Skeletal muscle tissue (tissue), 3 donors: ENCODE measurements at regions not wholly inside any gene's neighbourhood (a gene's known extent, or its start where the extent isn't known, plus 50 kb on each side); places are given as distances from the start of the nearest gene placed in this dataset.
"Not testable (repeated sequence)": the region's sequence is repeated elsewhere in the genome, so short reads cannot be mapped to it uniquely, and the experiment has no call there.

Source experiments
- H3K27ac ChIP-seq: one replicate; pipeline ENCODE4 v1.7.0; 2013; ENCODE audit warnings: mild to moderate bottlenecking, low read depth, low read length, inconsistent platforms
- H3K27me3 ChIP-seq, 3 donors: one replicate each; pipeline ENCODE4 v1.7.0; 2013; ENCODE audit warnings: low read length in 3 of 3; ENCODE audit not compliant: control insufficient read depth in 3 of 3, insufficient read depth in 3 of 3
- H3K36me3 ChIP-seq, 3 donors: one replicate each; pipeline ENCODE4 v1.7.0; 2013; ENCODE audit warnings: low read length in 3 of 3; ENCODE audit not compliant: control insufficient read depth in 3 of 3, insufficient read depth in 3 of 3
- H3K4me1 ChIP-seq, 3 donors: one replicate each; pipeline ENCODE4 v1.7.0; 2013; ENCODE audit warnings: low read length in 3 of 3, mild to moderate bottlenecking in 3 of 3; ENCODE audit not compliant: control insufficient read depth in 3 of 3, insufficient read depth in 3 of 3
- H3K4me3 ChIP-seq, 3 donors: one replicate each; pipeline ENCODE4 v1.7.0; 2013; ENCODE audit warnings: low read length in 3 of 3
- H3K9ac ChIP-seq, 3 donors: one replicate each; pipeline ENCODE4 v1.7.0; 2013; ENCODE audit warnings: low read length in 3 of 3, mild to moderate bottlenecking in 3 of 3, moderate library complexity in 2 of 3, low read depth in 1 of 3
- H3K9me3 ChIP-seq, 3 donors: one replicate each; pipeline ENCODE4 v1.7.0; 2013; ENCODE audit warnings: low read length in 3 of 3; ENCODE audit not compliant: control insufficient read depth in 3 of 3
- donor health status: Osteomylitis.

- Histone ChIP-seq H3K4me3 (no peak overlapping the region), H3K27ac (no peak overlapping the region), H3K36me3 (no peaks in the 10 kb centered on the region), H3K9ac (no peak overlapping the region), H3K4me1 (peaks cover 0 to 3% (median 3%) of the 10 kb centered on the region in 3 donors), H3K27me3 (peaks cover 0 to 15% (median 5%) of the 10 kb centered on the region in 3 donors), H3K9me3 (no peaks in the 10 kb centered on the region)
Observed at GRCh38 chr7:45259227-45259596, 101.6 kb downstream of the RAMP3 start.

GRCh38 chr7:45259966-45260646 is 102.5 kb downstream of the RAMP3 start:
- Histone ChIP-seq H3K36me3 (no peaks in the 10 kb centered on the region), H3K9me3 (no peaks in the 10 kb centered on the region), H3K27ac (no peak overlapping the region), H3K4me3 (no peak overlapping the region), H3K9ac (no peak overlapping the region), H3K27me3 (peaks cover 0 to 15% (median 5%) of the 10 kb centered on the region in 3 donors), H3K4me1 (peaks cover 0 to 3% (median 3%) of the 10 kb centered on the region in 3 donors)

GRCh38 chr7:45267262-45267661 is 109.7 kb downstream of the RAMP3 start:
- no peaks in the 10 kb centered on the region for H3K36me3 ChIP-seq
- H3K4me1 ChIP-seq: no peaks in the 10 kb centered on the region
- no peak overlapping the region for H3K9ac ChIP-seq
- no peak overlapping the region for H3K27ac ChIP-seq
- no peak overlapping the region for H3K4me3 ChIP-seq
- no peaks in the 10 kb centered on the region for H3K9me3 ChIP-seq
- H3K27me3 ChIP-seq: peaks cover 0 to 12% (median 0%) of the 10 kb centered on the region in 3 donors

- Histone ChIP-seq H3K27ac (no peak overlapping the region), H3K9ac (no peak overlapping the region), H3K36me3 (no peaks in the 10 kb centered on the region), H3K4me1 (no peaks in the 10 kb centered on the region), H3K9me3 (no peaks in the 10 kb centered on the region), H3K4me3 (no peak overlapping the region), H3K27me3 (peaks cover 0 to 12% (median 0%) of the 10 kb centered on the region in 3 donors)
Observed at GRCh38 chr7:45268013-45268412, 110.4 kb downstream of the RAMP3 start.

- no peaks in the 10 kb centered on the region for H3K4me1 ChIP-seq
- peaks cover 0 to 12% (median 0%) of the 10 kb centered on the region in 3 donors for H3K27me3 ChIP-seq
- no peaks in the 10 kb centered on the region for H3K9me3 ChIP-seq
- H3K36me3 ChIP-seq: no peaks in the 10 kb centered on the region
- no peak overlapping the region for H3K27ac ChIP-seq
- H3K4me3 ChIP-seq: no peak overlapping the region
- H3K9ac ChIP-seq: no peak overlapping the region
Observed at GRCh38 chr7:45269192-45269591, 111.6 kb downstream of the RAMP3 start.

- H3K27ac ChIP-seq: no peak overlapping the region
- no peak overlapping the region for H3K9ac ChIP-seq
- H3K27me3 ChIP-seq: no peaks in the 10 kb centered on the region
- no peaks in the 10 kb centered on the region for H3K36me3 ChIP-seq
- H3K9me3 ChIP-seq: no peaks in the 10 kb centered on the region
- no peak overlapping the region for H3K4me3 ChIP-seq
- H3K4me1 ChIP-seq: no peaks in the 10 kb centered on the region
Observed at GRCh38 chr7:45278763-45279398, 121.3 kb downstream of the RAMP3 start.

GRCh38 chr7:45289611-45290010 is 132.0 kb downstream of the RAMP3 start:
- H3K9me3 ChIP-seq, H3K27ac ChIP-seq, H3K36me3 ChIP-seq, H3K9ac ChIP-seq, H3K4me1 ChIP-seq, H3K4me3 ChIP-seq, H3K27me3 ChIP-seq: not testable (repeated sequence)

- H3K36me3 ChIP-seq: no peaks in the 10 kb centered on the region
- H3K27me3 ChIP-seq: no peaks in the 10 kb centered on the region
- H3K9me3 ChIP-seq: no peaks in the 10 kb centered on the region
- H3K27ac ChIP-seq: no peak overlapping the region
- peaks cover 0 to 2% (median 0%) of the 10 kb centered on the region in 3 donors for H3K4me1 ChIP-seq
- no peak overlapping the region for H3K9ac ChIP-seq
- H3K4me3 ChIP-seq: no peak overlapping the region
Observed at GRCh38 chr7:45290880-45291279, 133.3 kb downstream of the RAMP3 start.

GRCh38 chr7:45292481-45292880 is 134.9 kb downstream of the RAMP3 start:
- Histone ChIP-seq H3K4me1 (peaks cover 0 to 2% (median 0%) of the 10 kb centered on the region in 3 donors), H3K4me3 (no peak overlapping the region), H3K36me3 (no peaks in the 10 kb centered on the region), H3K9me3 (no peaks in the 10 kb centered on the region), H3K27ac (no peak overlapping the region), H3K9ac (no peak overlapping the region), H3K27me3 (no peaks in the 10 kb centered on the region)

- no peak overlapping the region for H3K9ac ChIP-seq
- peaks cover 0 to 2% (median 0%) of the 10 kb centered on the region in 3 donors for H3K4me1 ChIP-seq
- H3K9me3 ChIP-seq: no peaks in the 10 kb centered on the region
- H3K27me3 ChIP-seq: no peaks in the 10 kb centered on the region
- H3K36me3 ChIP-seq: no peaks in the 10 kb centered on the region
- H3K27ac ChIP-seq: no peak overlapping the region
- H3K4me3 ChIP-seq: no peak overlapping the region
Observed at GRCh38 chr7:45293295-45293942, 135.8 kb downstream of the RAMP3 start.
